Adrenal gland (tissue), 9 donors: ENCODE measurements at regions not wholly inside any gene's neighbourhood (a gene's known extent, or its start where the extent isn't known, plus 50 kb on each side); places are given as distances from the start of the nearest gene placed in this dataset.

ENCODE experiments used
- DNase-seq, 7 donors: peaks; one replicate each; pipeline ENCODE4 v3.0.0-alpha.2; 2019 to 2020
- H3K27ac ChIP-seq, 5 donors: fragments of 200-600 bp; sonication (generic) in 4 of 5; 1 replicate in 3 of 5; 2 replicates in 2 of 5; pipeline versions ENCODE4 v1.5.1 to v1.8.0; 2016 to 2020; ENCODE audit warnings: mild to moderate bottlenecking in 1 of 5
- H3K27me3 ChIP-seq: fragments of 200-600 bp; 2 replicates; pipeline ENCODE4 v1.8.0; 2021
- H3K36me3 ChIP-seq, 2 donors: fragments of 200-600 bp; replicated peaks in 1 of 2; 1 replicate in 1 of 2; 2 replicates in 1 of 2; pipeline versions ENCODE4 v1.5.1 to v1.8.0; 2018 to 2022
- H3K4me1 ChIP-seq, 2 donors: fragments of 200-600 bp; replicated peaks in 1 of 2; 1 replicate in 1 of 2; 2 replicates in 1 of 2; pipeline versions ENCODE4 v1.5.1 to v1.8.0; 2018 to 2021
- H3K4me3 ChIP-seq, 4 donors: fragments of 200-600 bp; sonication (generic) in 3 of 4; one replicate each; pipeline ENCODE4 v1.5.1; 2016 to 2018
- H3K9me3 ChIP-seq, 3 donors: fragments of 200-600 bp; sonication (generic) in 1 of 3; replicated peaks in 1 of 3; 1 replicate in 2 of 3; 2 replicates in 1 of 3; pipeline versions ENCODE4 v1.5.1 to v1.8.0; 2016 to 2021
- POLR2A ChIP-seq, 2 donors: fragments of 450-650 bp; IDR thresholded peaks; one replicate each; pipeline ENCODE4 v1.6.1; 2017; ENCODE audit warnings: antibody characterized with exemption in 2 of 2, mild to moderate bottlenecking in 2 of 2, moderate library complexity in 1 of 2
- WGBS, 4 donors: extraction: QIAGEN DNeasy Blood & Tissue Kit in 2 of 4; methylation state at CpG; one replicate each; pipeline versions ENCODE4 v1.1.5 to v1.1.7; 2013 to 2017; 5-methylcytosine and 5-hydroxymethylcytosine counted together
- intact Hi-C, 2 donors: fragments of 100-400 bp; cut with DNase I; formaldehyde crosslinking; loops; one replicate each; pipeline versions ENCODE4 v1.14.1 to v1.15.0; 2022 to 2023
- TF ChIP-seq, protein P1 (sequence below), 6 experiments: fragments of 450-650 bp in 4 of 6; fragments of 200-600 bp in 2 of 6; sonication (generic) in 1 of 6; IDR thresholded peaks; 1 replicate in 5 of 6; 2 replicates in 1 of 6; pipeline versions ENCODE4 v1.5.1 to v1.8.0; 2016 to 2021; ENCODE audit warnings: antibody characterized with exemption in 6 of 6, mild to moderate bottlenecking in 2 of 6, moderate library complexity in 1 of 6
- donor health status: healthy with polysubstance abuse.
- donor health status: Bipolar disorder and iron deficiency.
- donor health status: DM: yes; HTN: yes; CAD: no.
- donor health status: DM: no; HTN: no; CAD: no.
- donor health status: DM: no; HTN: no; CAD: no.

DNA sequence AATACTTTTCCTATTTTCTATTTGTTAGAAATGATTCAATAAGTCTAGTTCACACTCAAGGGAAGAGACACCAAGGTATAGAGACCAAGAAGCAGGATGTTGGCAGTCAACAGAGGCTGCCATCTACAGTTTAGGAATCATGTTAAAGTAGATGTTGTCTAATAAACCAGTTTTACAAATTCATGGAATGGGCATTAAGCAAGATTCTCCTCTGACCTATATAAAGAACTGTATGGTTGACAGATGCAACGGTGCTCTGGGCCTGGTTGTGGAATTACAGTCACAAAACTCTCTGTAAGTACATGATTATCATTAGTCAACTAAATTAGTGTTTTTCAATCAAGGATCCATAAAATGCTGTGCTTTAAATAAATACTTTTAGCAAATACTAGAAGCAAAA, 475.1 kb downstream of the NAV3 start:
- intact Hi-C loops = no loop called here
- WGBS, 4 donors = 74 to 100% (median 84%) methylated on average over 1 of the region's 1 CpG
- DNase-seq = no peak

DNA sequence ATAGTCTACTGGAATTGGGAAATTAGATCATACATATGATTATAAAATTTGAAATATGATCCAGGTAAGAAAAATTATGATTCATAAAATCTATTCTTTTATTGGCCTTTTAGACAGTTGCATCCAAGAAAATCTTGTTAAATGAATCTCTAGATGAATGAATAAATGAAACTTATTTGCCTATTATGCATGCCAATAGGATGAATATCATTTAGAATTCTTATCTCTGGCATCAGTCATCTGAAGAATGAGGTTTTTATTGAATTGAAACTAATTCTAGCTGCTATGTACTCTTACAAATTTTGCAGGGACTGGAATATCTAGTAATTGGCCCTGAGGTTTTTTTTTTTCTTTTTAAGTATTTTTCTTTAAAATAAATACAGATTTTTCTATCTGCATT, 475.5 kb downstream of the NAV3 start:
- DNase-seq = no peak
- Histone ChIP-seq H3K9me3 (peaks cover 0 to 9% (median 0%) of the 10 kb centered on the region in 3 donors), H3K4me3 (no peak overlapping the region), H3K4me1 (no peaks in the 10 kb centered on the region), H3K36me3 (no peaks in the 10 kb centered on the region), H3K27me3 (no peaks in the 10 kb centered on the region), H3K27ac (no peak overlapping the region)
- intact Hi-C loops = no loop called here
- no peak for TF ChIP-seq POLR2A (IDR thresholded peaks at IDR 0.05)
- TF ChIP-seq, protein P1, sequence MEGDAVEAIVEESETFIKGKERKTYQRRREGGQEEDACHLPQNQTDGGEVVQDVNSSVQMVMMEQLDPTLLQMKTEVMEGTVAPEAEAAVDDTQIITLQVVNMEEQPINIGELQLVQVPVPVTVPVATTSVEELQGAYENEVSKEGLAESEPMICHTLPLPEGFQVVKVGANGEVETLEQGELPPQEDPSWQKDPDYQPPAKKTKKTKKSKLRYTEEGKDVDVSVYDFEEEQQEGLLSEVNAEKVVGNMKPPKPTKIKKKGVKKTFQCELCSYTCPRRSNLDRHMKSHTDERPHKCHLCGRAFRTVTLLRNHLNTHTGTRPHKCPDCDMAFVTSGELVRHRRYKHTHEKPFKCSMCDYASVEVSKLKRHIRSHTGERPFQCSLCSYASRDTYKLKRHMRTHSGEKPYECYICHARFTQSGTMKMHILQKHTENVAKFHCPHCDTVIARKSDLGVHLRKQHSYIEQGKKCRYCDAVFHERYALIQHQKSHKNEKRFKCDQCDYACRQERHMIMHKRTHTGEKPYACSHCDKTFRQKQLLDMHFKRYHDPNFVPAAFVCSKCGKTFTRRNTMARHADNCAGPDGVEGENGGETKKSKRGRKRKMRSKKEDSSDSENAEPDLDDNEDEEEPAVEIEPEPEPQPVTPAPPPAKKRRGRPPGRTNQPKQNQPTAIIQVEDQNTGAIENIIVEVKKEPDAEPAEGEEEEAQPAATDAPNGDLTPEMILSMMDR (IDR thresholded peaks at IDR 0.05) = no peak

More for the DNA sequence above, 475.1 kb downstream of the NAV3 start:
- Histone ChIP-seq H3K4me3 (no peak overlapping the region), H3K4me1 (no peaks in the 10 kb centered on the region), H3K27ac (no peak overlapping the region), H3K9me3 (peaks cover 0 to 9% (median 0%) of the 10 kb centered on the region in 3 donors), H3K27me3 (no peaks in the 10 kb centered on the region), H3K36me3 (no peaks in the 10 kb centered on the region)
- TF ChIP-seq POLR2A (IDR thresholded peaks at IDR 0.05) = no peak
- TF ChIP-seq, protein P1 (IDR thresholded peaks at IDR 0.05) = no peak

DNA sequence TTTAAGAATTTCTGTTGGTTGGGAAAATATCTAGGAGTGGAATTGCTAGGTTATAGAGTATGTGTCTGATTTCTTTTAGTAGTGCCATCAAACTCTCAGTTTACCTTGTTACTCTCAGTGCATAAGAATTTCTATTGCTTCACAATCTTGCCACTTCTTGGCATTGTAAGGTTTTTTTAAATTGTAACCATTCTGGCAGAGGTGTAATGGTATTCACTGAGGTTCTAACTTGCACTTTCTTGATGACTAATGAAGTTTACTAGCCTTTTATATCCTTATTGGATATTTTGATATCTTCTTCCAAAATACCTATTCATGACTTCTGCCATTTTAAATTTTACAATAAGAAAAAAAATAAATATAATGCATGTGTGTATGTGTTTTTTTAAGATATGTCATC, 478.0 kb downstream of the NAV3 start:
- no peak overlapping the region for H3K27ac ChIP-seq
- H3K36me3 ChIP-seq = no peaks in the 10 kb centered on the region
- no peaks in the 10 kb centered on the region for H3K4me1 ChIP-seq
- no peaks in the 10 kb centered on the region for H3K27me3 ChIP-seq
- DNase-seq = no peak
- peaks cover 0 to 9% (median 0%) of the 10 kb centered on the region in 3 donors for H3K9me3 ChIP-seq
- TF ChIP-seq, protein P1 (IDR thresholded peaks at IDR 0.05) = no peak
- no peak for TF ChIP-seq POLR2A (IDR thresholded peaks at IDR 0.05)
- H3K4me3 ChIP-seq = no peak overlapping the region
- intact Hi-C loops = no loop called here

DNA sequence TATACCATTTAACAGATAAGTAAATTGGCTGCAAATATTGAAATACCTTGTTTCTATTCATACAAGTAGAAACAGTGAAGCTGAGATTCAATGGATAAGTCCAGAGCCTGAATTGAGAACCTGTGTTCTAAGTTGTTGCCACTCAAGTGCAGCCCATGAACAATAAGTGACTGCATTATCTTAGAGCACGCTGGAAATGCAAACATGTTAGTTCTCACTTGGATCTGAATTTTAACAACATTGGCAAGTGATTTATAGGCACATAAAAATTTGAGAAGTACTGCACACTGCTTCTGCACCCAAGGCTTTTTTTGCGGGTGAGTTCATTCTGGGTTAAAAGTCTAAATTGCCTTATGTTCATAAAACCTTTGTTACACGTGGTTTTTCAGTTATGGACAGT, 484.3 kb downstream of the NAV3 start:
- 75 to 79% (median 77%) methylated on average over 3 of the region's 3 CpGs for WGBS, 4 donors
- Histone ChIP-seq H3K4me3 (no peak overlapping the region), H3K4me1 (no peaks in the 10 kb centered on the region), H3K27me3 (no peaks in the 10 kb centered on the region), H3K27ac (no peak overlapping the region), H3K36me3 (no peaks in the 10 kb centered on the region), H3K9me3 (peaks cover 0 to 11% (median 0%) of the 10 kb centered on the region in 3 donors)
- DNase-seq = no peak
- TF ChIP-seq POLR2A (IDR thresholded peaks at IDR 0.05) = no peak
- TF ChIP-seq, protein P1 (IDR thresholded peaks at IDR 0.05) = no peak
- intact Hi-C loops = no loop called here
